HepG2 (cell line): ENCODE measurements at regions not wholly inside any gene's neighbourhood (a gene's known extent, or its start where the extent isn't known, plus 50 kb on each side); places are given as distances from the start of the nearest gene placed in this dataset.

Source experiments
- ATAC-seq: fragments of 200-7000 bp; cut with Tn5 transposase; 3 replicates; pipeline ENCODE4 v1.9.1; 2020; ENCODE audit warnings: mild to moderate bottlenecking, moderate library complexity
- BruUV-seq: library from RNA; stranded (reverse); fragments of 400-500 nt; replicated peaks from 2 replicates; lab custom pipeline; 2021; lab: Mats Ljungman, UMichigan
- CTCF ChIA-PET: fragments of 300-600 bp; formaldehyde crosslinking; extraction: SDS; loops from one replicate; lab custom pipeline; 2021; ENCODE audit warnings: low total read pairs, inconsistent platforms, low intra/inter-chr PET ratio; lab: Yijun Ruan, JAX
- POLR2A ChIA-PET: fragments of 350-600 bp; sonication (Branson Sonifier 250); formaldehyde crosslinking; loops from one replicate; lab custom pipeline; 2020; ENCODE audit warnings: antibody characterized with exemption, inconsistent platforms; lab: Yijun Ruan, JAX
- DNase-seq: peaks from one replicate; pipeline ENCODE4 v3.0.0-alpha.2; 2015; ENCODE audit warnings: low spot score
- FAIRE-seq: peaks from 3 replicates; lab custom pipeline; 2011; peaks lifted over from hg19 to GRCh38; lab: Jason Lieb, UNC
- H2AFZ ChIP-seq: one replicate; pipeline ENCODE4 v1.6.1; 2011; ENCODE audit warnings: low read length, inconsistent platforms
- H3K27ac ChIP-seq: fragments of 300-600 bp; 3 replicates; pipeline ENCODE4 v1.8.0; 2011; ENCODE audit warnings: mixed run types, mild to moderate bottlenecking, mixed read lengths, low read length, inconsistent platforms; ENCODE audit not compliant: insufficient read depth; ENCODE audit errors: extremely low read length
- H3K27me3 ChIP-seq, 2 experiments: fragments of 200-600 bp in 1 of 2; 2 replicates in 1 of 2; 3 replicates in 1 of 2; pipeline versions ENCODE4 v1.6.0 to v1.8.0; 2011; ENCODE audit warnings: low read length in 2 of 2, mild to moderate bottlenecking in 2 of 2, moderate library complexity in 2 of 2, inconsistent platforms in 1 of 2; ENCODE audit not compliant: insufficient read depth in 2 of 2, control insufficient read depth in 1 of 2
- H3K36me3 ChIP-seq, 2 experiments: fragments of 200-600 bp in 1 of 2; replicated peaks in 1 of 2; 2 replicates in 1 of 2; 3 replicates in 1 of 2; pipeline versions ENCODE4 v1.5.1 to v1.8.0; 2011; ENCODE audit warnings: low read length in 2 of 2, inconsistent platforms in 1 of 2; ENCODE audit not compliant: insufficient read depth in 2 of 2, control insufficient read depth in 1 of 2
- H3K4me1 ChIP-seq: 2 replicates; pipeline ENCODE4 v1.5.1; 2012; ENCODE audit warnings: low read length, inconsistent platforms; ENCODE audit not compliant: insufficient read depth
- H3K4me2 ChIP-seq: 2 replicates; pipeline ENCODE4 v1.6.0; 2011; ENCODE audit warnings: low read depth, low read length, inconsistent platforms
- H3K4me3 ChIP-seq, 3 experiments: fragments of 200-600 bp in 1 of 3; sonication (generic), shearing (Covaris generic) in 1 of 3; replicated peaks in 1 of 3; 2 replicates each; pipeline ENCODE4 v1.5.1; 2011 to 2016; ENCODE audit warnings: low read length in 3 of 3, inconsistent platforms in 2 of 3, low read depth in 2 of 3, mild to moderate bottlenecking in 2 of 3, control low read depth in 1 of 3, mixed read lengths in 1 of 3; ENCODE audit not compliant: insufficient read depth in 1 of 3
- H3K79me2 ChIP-seq: one replicate; pipeline ENCODE4 v1.6.1; 2011; ENCODE audit warnings: low read length, inconsistent platforms; ENCODE audit not compliant: insufficient read depth
- H3K9ac ChIP-seq: 2 replicates; pipeline ENCODE4 v1.6.0; 2011; ENCODE audit warnings: mild to moderate bottlenecking, low read depth, low read length, inconsistent platforms; ENCODE audit not compliant: insufficient read depth
- H3K9me3 ChIP-seq: 2 replicates; pipeline ENCODE4 v1.5.1; 2012; ENCODE audit warnings: mild to moderate bottlenecking, low read length
- H4K20me1 ChIP-seq: 2 replicates; pipeline ENCODE4 v1.6.0; 2011; ENCODE audit warnings: inconsistent platforms, mild to moderate bottlenecking, low read length, moderate library complexity; ENCODE audit not compliant: insufficient read depth
- AKAP8 ChIP-seq: sonication (generic); formaldehyde crosslinking; IDR thresholded peaks from 2 replicates; pipeline ENCODE4 v1.5.1; 2020; ENCODE audit warnings: mild to moderate bottlenecking, missing genetic modification reagents
- CCDC6 ChIP-seq: sonication (generic); formaldehyde crosslinking; IDR thresholded peaks from 2 replicates; pipeline ENCODE4 v1.8.1; 2022; ENCODE audit warnings: mild to moderate bottlenecking, missing genetic modification reagents, moderate library complexity
- FOXO1 ChIP-seq: sonication (generic); formaldehyde crosslinking; IDR thresholded peaks from 2 replicates; pipeline ENCODE4 v1.4.0; 2020; ENCODE audit warnings: missing genetic modification reagents
- HNF4A ChIP-seq: sonication (generic); formaldehyde crosslinking; IDR thresholded peaks from 2 replicates; pipeline ENCODE4 v1.4.0; 2020; ENCODE audit warnings: missing genetic modification reagents
- HOXA9 ChIP-seq: sonication (generic); formaldehyde crosslinking; IDR thresholded peaks from 2 replicates; pipeline ENCODE4 v1.8.1; 2022; ENCODE audit warnings: missing genetic modification reagents, mild to moderate bottlenecking, moderate library complexity, borderline replicate concordance
- KDM2A ChIP-seq: sonication (generic); formaldehyde crosslinking; IDR thresholded peaks from 2 replicates; pipeline ENCODE4 v1.4.0; 2020; ENCODE audit warnings: low read depth, missing genetic modification reagents, borderline replicate concordance
- MTF2 ChIP-seq: sonication (generic); formaldehyde crosslinking; IDR thresholded peaks from 2 replicates; pipeline ENCODE4 v1.5.0; 2020; ENCODE audit warnings: missing genetic modification reagents, borderline replicate concordance
- MYNN ChIP-seq: sonication (generic); formaldehyde crosslinking; IDR thresholded peaks from 2 replicates; pipeline ENCODE4 v1.4.0; 2020; ENCODE audit warnings: mild to moderate bottlenecking, low read depth, missing genetic modification reagents
- SKIL ChIP-seq: sonication (generic); formaldehyde crosslinking; IDR thresholded peaks from 2 replicates; pipeline ENCODE4 v1.8.0; 2022; ENCODE audit warnings: missing genetic modification reagents, mild to moderate bottlenecking, moderate library complexity, borderline replicate concordance
- SRSF4 ChIP-seq: fragments of 200-400 bp; formaldehyde crosslinking; IDR thresholded peaks from one replicate; pipeline ENCODE4 v1.6.1; 2018; ENCODE audit warnings: mild to moderate bottlenecking, low read depth, low read length, moderate library complexity; ENCODE audit not compliant: poor library complexity, severe bottlenecking
- TEF ChIP-seq: sonication (generic); formaldehyde crosslinking; IDR thresholded peaks from 2 replicates; pipeline ENCODE4 v1.5.0; 2020; ENCODE audit warnings: missing genetic modification reagents
- ZC3H4 ChIP-seq: sonication (generic); formaldehyde crosslinking; IDR thresholded peaks from 2 replicates; pipeline ENCODE4 v1.4.0; 2020; ENCODE audit warnings: missing genetic modification reagents, borderline replicate concordance
- ZNF143 ChIP-seq: sonication (generic); formaldehyde crosslinking; IDR thresholded peaks from 2 replicates; pipeline ENCODE4 v1.4.0; 2020; ENCODE audit warnings: missing genetic modification reagents
- ZNF512 ChIP-seq: sonication (generic); formaldehyde crosslinking; IDR thresholded peaks from 2 replicates; pipeline ENCODE4 v1.4.0; 2020; ENCODE audit warnings: mild to moderate bottlenecking, missing genetic modification reagents
- ZNF850 ChIP-seq: sonication (generic); formaldehyde crosslinking; conservative IDR thresholded peaks from 2 replicates; pipeline ENCODE4 v1.9.0; 2021; ENCODE audit warnings: mild to moderate bottlenecking, missing genetic modification reagents
- ZSCAN29 ChIP-seq: sonication (generic); formaldehyde crosslinking; conservative IDR thresholded peaks from 2 replicates; pipeline ENCODE4 v1.4.0; 2020; ENCODE audit warnings: mild to moderate bottlenecking, missing genetic modification reagents
- ZSCAN31 ChIP-seq: sonication (generic); formaldehyde crosslinking; IDR thresholded peaks from 2 replicates; pipeline ENCODE4 v1.5.0; 2020; ENCODE audit warnings: low read depth, mild to moderate bottlenecking, missing genetic modification reagents
- ZZZ3 ChIP-seq: sonication (generic); formaldehyde crosslinking; IDR thresholded peaks from 2 replicates; pipeline ENCODE4 v1.4.0; 2020; ENCODE audit warnings: missing genetic modification reagents, mild to moderate bottlenecking, borderline replicate concordance
- WGBS: methylation state at CpG from one replicate; pipeline ENCODE4 v1.1.6; 2017; ENCODE audit warnings: low lambda C conversion rate; 5-methylcytosine and 5-hydroxymethylcytosine counted together
- in situ Hi-C: cut with HindIII; loops from 2 replicates; pipeline ENCODE4 v1.10.0; 2017; ENCODE audit warnings: low pct_unique_long_range_greater_than_20kb; ENCODE audit not compliant: extremely low pct_ligation_motif_present
- intact Hi-C: fragments of 100-400 bp; cut with micrococcal nuclease; formaldehyde crosslinking; loops from one replicate; pipeline ENCODE4 v1.10.0; 2022; ENCODE audit not compliant: unreplicated experiment
- TF ChIP-seq, protein P1 (sequence below): sonication (generic); formaldehyde crosslinking; IDR thresholded peaks from 2 replicates; pipeline ENCODE4 v1.4.0; 2020; ENCODE audit warnings: missing genetic modification reagents

DNA sequence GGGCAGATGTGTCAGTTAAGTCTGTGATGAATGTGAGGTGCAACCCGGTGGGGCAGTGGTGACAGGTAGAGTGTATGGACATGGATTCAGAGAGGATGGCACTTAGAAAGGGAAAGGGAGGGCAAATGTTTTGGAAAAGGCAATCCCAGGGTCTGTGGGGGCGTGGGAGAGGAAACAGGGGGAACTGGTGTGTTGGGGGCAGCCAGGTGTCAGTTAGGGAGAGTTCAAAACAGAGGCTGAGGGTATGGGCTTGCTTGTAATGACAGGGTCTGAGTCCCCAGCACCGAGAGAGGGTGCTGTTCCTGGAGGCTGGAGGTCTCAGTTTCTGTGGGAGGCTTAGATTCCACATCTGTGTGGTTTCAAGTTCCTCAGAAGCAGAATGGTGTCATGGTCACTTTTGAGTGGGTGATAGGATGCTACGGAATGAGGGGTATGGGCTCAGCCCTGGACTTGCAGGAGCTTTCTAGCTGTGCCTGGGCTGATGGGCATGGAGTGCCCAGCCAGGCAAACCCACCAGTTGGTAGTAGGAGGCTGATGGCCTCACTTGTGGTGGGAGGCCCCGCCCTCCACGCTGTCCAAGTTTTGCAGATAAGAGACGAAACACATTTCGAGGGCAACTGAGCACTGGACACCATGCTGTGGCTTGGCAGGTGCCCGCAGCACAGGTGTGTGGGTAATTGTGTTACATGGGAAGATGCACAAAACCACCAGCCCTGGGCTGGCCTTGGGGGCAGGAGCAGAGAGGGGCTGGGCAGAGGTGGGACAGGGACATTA is 209.4 kb downstream of the RPLP1 start:
- ChIA-PET CTCF (no interaction called here), POLR2A (no interaction called here)
- no peak overlapping the region for H3K4me3 ChIP-seq
- H3K36me3 ChIP-seq, result no peaks in the 10 kb centered on the region
- BruUV-seq, result no TSS peak
- H3K27ac ChIP-seq, result no peak overlapping the region
- no peaks in the 10 kb centered on the region for H3K79me2 ChIP-seq
- H3K27me3 ChIP-seq, result peaks cover 16 to 75% of the 10 kb centered on the region in 2 experiments
- no peaks in the 10 kb centered on the region for H3K9me3 ChIP-seq
- no peak for ATAC-seq
- no peak for FAIRE-seq
- no peak overlapping the region for H3K4me2 ChIP-seq
- H2AFZ ChIP-seq, result no peak overlapping the region
- 0 out of 2 replicates have a peak, but pooled peaks cover 6% of the 10 kb centered on the region for H4K20me1 ChIP-seq
- in situ Hi-C loops, result no loop called here
- no peak overlapping the region for H3K9ac ChIP-seq
- intact Hi-C loops, result no loop called here
- no peak for DNase-seq
- no peaks in the 10 kb centered on the region for H3K4me1 ChIP-seq
- 0% methylated on average over 3 of the region's 9 CpGs for WGBS
- TF ChIP-seq SRSF4 (no peak), ZNF850 (CRISPR knock-in tag) (no peak), ZNF512 (CRISPR knock-in tag) (no peak), FOXO1 (CRISPR knock-in tag) (no peak), TEF (CRISPR knock-in tag) (no peak), KDM2A (CRISPR knock-in tag) (no peak), MTF2 (no peak), CCDC6 (no peak), SKIL (CRISPR knock-in tag) (no peak), ZSCAN31 (CRISPR knock-in tag) (no peak), HNF4A (no peak), ZNF143 (CRISPR knock-in tag) (no peak), ZC3H4 (no peak), MYNN (no peak), HOXA9 (no peak), ZZZ3 (CRISPR knock-in tag) (no peak), ZSCAN29 (CRISPR knock-in tag) (no peak), AKAP8 (CRISPR knock-in tag) (no peak)
- TF ChIP-seq, protein P1, sequence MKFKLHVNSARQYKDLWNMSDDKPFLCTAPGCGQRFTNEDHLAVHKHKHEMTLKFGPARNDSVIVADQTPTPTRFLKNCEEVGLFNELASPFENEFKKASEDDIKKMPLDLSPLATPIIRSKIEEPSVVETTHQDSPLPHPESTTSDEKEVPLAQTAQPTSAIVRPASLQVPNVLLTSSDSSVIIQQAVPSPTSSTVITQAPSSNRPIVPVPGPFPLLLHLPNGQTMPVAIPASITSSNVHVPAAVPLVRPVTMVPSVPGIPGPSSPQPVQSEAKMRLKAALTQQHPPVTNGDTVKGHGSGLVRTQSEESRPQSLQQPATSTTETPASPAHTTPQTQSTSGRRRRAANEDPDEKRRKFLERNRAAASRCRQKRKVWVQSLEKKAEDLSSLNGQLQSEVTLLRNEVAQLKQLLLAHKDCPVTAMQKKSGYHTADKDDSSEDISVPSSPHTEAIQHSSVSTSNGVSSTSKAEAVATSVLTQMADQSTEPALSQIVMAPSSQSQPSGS (CRISPR knock-in tag), result no peak
